ENCODE measurements at regions not wholly inside any gene's neighbourhood (a gene's known extent, or its start where the extent isn't known, plus 50 kb on each side); places are given as distances from the start of the nearest gene placed in this dataset.

DNA sequence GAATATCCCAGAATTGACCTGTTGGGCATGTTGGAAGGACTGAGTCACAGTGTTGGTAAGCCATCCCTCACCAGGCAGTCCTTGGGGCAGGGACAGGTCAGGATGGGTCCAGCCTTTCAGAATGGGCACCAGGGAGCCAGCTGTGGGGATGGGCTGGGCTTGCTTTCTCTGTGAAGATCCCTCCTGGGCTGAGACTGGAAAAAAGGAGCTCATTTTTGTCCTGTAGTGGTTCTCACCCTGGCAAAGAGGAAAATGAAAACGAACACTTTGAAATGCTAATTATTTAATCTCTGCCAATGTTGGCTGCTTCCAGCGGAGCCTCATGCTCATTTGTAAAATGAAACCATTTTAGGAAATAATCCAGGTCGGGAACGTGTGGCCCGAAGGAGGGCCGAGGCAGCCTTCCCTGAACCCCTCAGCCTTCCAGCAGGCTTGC is 237.5 kb upstream of the SALL1 start:
- TF ChIP-seq, protein P1, sequence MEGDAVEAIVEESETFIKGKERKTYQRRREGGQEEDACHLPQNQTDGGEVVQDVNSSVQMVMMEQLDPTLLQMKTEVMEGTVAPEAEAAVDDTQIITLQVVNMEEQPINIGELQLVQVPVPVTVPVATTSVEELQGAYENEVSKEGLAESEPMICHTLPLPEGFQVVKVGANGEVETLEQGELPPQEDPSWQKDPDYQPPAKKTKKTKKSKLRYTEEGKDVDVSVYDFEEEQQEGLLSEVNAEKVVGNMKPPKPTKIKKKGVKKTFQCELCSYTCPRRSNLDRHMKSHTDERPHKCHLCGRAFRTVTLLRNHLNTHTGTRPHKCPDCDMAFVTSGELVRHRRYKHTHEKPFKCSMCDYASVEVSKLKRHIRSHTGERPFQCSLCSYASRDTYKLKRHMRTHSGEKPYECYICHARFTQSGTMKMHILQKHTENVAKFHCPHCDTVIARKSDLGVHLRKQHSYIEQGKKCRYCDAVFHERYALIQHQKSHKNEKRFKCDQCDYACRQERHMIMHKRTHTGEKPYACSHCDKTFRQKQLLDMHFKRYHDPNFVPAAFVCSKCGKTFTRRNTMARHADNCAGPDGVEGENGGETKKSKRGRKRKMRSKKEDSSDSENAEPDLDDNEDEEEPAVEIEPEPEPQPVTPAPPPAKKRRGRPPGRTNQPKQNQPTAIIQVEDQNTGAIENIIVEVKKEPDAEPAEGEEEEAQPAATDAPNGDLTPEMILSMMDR (IDR thresholded peaks at IDR 0.05): no peak
- peaks cover 0 to 14% of the 10 kb centered on the region in 2 donors for H3K9me3 ChIP-seq

DNA sequence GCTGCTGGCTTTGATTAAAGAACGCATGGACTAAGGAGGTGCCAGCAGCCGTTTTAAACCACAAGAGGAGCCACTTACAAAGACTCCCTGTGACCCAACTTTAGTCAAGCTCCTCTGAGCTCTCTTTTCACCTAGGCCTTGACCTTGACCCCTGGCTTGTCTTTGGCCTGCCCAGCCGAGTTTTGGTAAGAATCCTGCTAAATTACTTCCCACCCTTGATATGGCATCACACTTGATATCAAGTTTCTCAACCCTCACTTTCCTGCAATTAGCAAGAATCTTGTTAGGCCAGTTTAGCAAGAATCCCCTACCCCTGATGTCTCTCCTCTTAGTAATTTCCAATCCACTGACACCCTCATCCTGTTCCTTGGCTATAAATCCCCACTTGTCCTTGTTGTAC is 232.8 kb upstream of the SALL1 start:
- Histone ChIP-seq H3K27me3 (no peaks in the 10 kb centered on the region), H3K27ac (no peak overlapping the region), H3K4me3 (no peak overlapping the region), H3K9me3 (peaks cover 0 to 3% of the 10 kb centered on the region in 2 donors), H3K36me3 (no peaks in the 10 kb centered on the region), H3K4me1 (no peaks in the 10 kb centered on the region)
- TF ChIP-seq, protein P1 (IDR thresholded peaks at IDR 0.05): no peak
- no peak for DNase-seq (ENCODE audit: low spot score)

More for the DNA sequence above, 237.5 kb upstream of the SALL1 start:
- Histone ChIP-seq H3K4me3 (no peak overlapping the region), H3K27me3 (no peaks in the 10 kb centered on the region), H3K27ac (no peak overlapping the region), H3K4me1 (no peaks in the 10 kb centered on the region), H3K36me3 (no peaks in the 10 kb centered on the region)
- DNase-seq (ENCODE audit: low spot score): no peak

DNA sequence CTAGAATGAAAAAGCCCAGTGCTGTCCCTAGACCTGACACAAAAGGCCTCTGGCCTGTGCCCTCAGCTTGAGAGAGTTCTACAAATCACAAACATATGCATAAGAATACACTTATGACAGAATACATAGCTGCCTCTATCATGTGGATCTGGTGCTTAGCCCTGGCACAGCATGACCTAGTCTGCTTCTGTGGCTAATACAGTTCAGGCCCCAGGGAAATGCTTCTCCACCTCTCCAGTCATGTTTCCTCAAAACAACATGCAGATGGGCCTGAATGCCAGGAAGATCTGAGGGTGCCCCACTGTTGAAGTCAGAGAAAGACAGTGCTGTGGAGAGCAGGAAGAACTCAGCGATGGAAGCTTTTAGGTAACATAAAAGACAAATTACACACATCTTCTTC is 231.9 kb upstream of the SALL1 start:
- Histone ChIP-seq H3K4me1 (no peaks in the 10 kb centered on the region), H3K4me3 (no peak overlapping the region), H3K27me3 (no peaks in the 10 kb centered on the region), H3K27ac (no peak overlapping the region), H3K36me3 (no peaks in the 10 kb centered on the region), H3K9me3 (no peaks in the 10 kb centered on the region)
- TF ChIP-seq, protein P1 (IDR thresholded peaks at IDR 0.05): no peak
- DNase-seq (ENCODE audit: low spot score): no peak

DNA sequence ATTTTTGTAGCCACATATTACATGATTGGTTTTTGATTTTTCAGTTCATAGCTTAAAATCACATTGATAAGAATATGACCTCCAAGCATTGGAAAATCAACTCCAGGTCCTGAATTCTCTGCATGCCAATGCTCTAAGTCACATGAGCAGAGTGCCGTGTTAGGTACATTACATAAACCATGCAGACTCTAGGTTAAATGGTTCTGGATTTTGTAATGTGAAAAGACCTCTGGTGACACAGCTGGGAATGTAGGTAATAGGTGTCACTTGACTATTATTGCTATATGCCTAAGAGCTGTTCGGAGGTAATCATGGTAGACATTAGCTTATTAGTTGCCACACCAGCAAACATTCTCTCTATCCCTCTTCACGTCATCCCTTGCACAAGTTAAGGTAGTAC is 231.1 kb upstream of the SALL1 start:
- H3K9me3 ChIP-seq: no peaks in the 10 kb centered on the region
- no peak overlapping the region for H3K4me3 ChIP-seq
- H3K27me3 ChIP-seq: no peaks in the 10 kb centered on the region
- no peak overlapping the region for H3K27ac ChIP-seq
- H3K36me3 ChIP-seq: no peaks in the 10 kb centered on the region
- H3K4me1 ChIP-seq: no peaks in the 10 kb centered on the region
- TF ChIP-seq, protein P1 (IDR thresholded peaks at IDR 0.05): no peak
- DNase-seq (ENCODE audit: low spot score): no peak

DNA sequence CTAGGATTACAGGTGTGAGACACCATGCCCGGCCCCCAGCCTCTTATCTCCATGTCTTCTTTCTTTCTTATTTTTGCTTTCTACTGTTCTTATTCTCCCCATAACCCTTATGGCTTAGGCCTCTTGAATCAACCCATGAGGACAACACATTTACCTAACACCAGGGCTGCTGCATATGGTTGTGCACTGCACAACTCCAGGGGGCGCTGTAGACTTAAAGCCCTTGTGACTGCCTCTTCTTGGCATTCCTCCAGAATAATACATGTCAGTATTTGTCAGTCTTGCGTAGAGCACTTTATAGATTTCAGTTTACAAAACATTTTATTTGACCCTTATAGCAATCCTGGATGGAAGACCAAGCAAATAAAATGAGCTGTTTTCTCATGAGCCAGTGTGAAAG is 225.0 kb upstream of the SALL1 start:
- TF ChIP-seq, protein P1 (IDR thresholded peaks at IDR 0.05): no peak
- H3K4me1 ChIP-seq: no peaks in the 10 kb centered on the region
- no peak overlapping the region for H3K4me3 ChIP-seq
- H3K9me3 ChIP-seq: no peaks in the 10 kb centered on the region
- H3K27ac ChIP-seq: no peak overlapping the region
- DNase-seq (ENCODE audit: low spot score): no peak
- no peaks in the 10 kb centered on the region for H3K36me3 ChIP-seq
- H3K27me3 ChIP-seq: no peaks in the 10 kb centered on the region

DNA sequence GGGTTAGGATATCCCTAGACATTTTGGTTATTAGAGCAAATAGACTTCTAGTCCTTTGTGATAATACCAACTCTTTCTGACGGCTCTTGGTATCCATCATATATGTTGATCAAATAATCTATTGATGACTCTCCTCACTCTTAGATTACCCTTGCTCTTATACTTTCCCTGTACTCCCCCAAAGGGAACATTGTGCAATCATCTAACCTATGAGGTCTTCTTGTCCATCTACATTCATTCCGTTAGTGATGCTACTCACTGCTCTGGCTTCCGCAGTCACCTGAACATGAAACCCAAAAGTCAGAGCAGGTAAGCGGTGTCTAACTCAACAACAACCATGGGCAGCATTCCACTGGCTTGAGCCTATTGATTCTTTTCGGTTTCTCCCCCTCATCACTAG is 223.7 kb upstream of the SALL1 start:
- Histone ChIP-seq H3K4me1 (no peaks in the 10 kb centered on the region), H3K27ac (no peak overlapping the region), H3K36me3 (no peaks in the 10 kb centered on the region), H3K27me3 (no peaks in the 10 kb centered on the region), H3K9me3 (no peaks in the 10 kb centered on the region), H3K4me3 (no peak overlapping the region)
- TF ChIP-seq, protein P1 (IDR thresholded peaks at IDR 0.05): no peak
- no peak for DNase-seq (ENCODE audit: low spot score)
